Bronchial epithelial cell (primary cell): ENCODE measurements at regions not wholly inside any gene's neighbourhood (a gene's known extent, or its start where the extent isn't known, plus 50 kb on each side); places are given as distances from the start of the nearest gene placed in this dataset.
A peak's percentile ranks its signal among the peaks of the same experiment; 100 is the strongest.

Source experiments
- DNase-seq: peaks from one replicate; pipeline ENCODE4 v3.0.0-alpha.2; 2010; ENCODE audit warnings: low read depth
- FAIRE-seq: peaks from 2 replicates; lab custom pipeline; 2011; peaks lifted over from hg19 to GRCh38; lab: Jason Lieb, UNC
- H3K27me3 ChIP-seq: 2 replicates; pipeline ENCODE4 v1.5.1; 2011; ENCODE audit warnings: low read length; ENCODE audit not compliant: control insufficient read depth, insufficient read depth
- H3K36me3 ChIP-seq: 2 replicates; pipeline ENCODE4 v1.5.1; 2011; ENCODE audit warnings: low read length; ENCODE audit not compliant: control insufficient read depth, insufficient read depth
- H3K4me3 ChIP-seq: 2 replicates; pipeline ENCODE4 v1.5.1; 2011; ENCODE audit warnings: mild to moderate bottlenecking, low read depth, low read length, control low read depth
- CTCF ChIP-seq: IDR thresholded peaks from 2 replicates; pipeline ENCODE4 v1.5.1; 2011; ENCODE audit warnings: mild to moderate bottlenecking, moderate library complexity, low read length, control low read depth, inconsistent platforms; ENCODE audit not compliant: insufficient read depth, severe bottlenecking

GRCh38 chr2:236980961-236981360, 104.7 kb upstream of the COPS8 start:
- DNase-seq (peak; percentile 84), FAIRE-seq (no peak)
- Histone ChIP-seq H3K4me3 (no peak overlapping the region), H3K36me3 (no peaks in the 10 kb centered on the region), H3K27me3 (no peaks in the 10 kb centered on the region)
- no peak for TF ChIP-seq CTCF

- no peak for TF ChIP-seq CTCF
- FAIRE-seq (no peak), DNase-seq (no peak)
- no peaks in the 10 kb centered on the region for H3K36me3 ChIP-seq
- no peaks in the 10 kb centered on the region for H3K27me3 ChIP-seq
- no peak overlapping the region for H3K4me3 ChIP-seq
These were observed 103.8 kb upstream of the COPS8 start for GRCh38 chr2:236981701-236982485.

- no peaks in the 10 kb centered on the region for H3K27me3 ChIP-seq
- H3K36me3 ChIP-seq: no peaks in the 10 kb centered on the region
- FAIRE-seq: no peak
- TF ChIP-seq CTCF: no peak
- no peak for DNase-seq
- H3K4me3 ChIP-seq: no peak overlapping the region
These were observed 102.8 kb upstream of the COPS8 start for GRCh38 chr2:236982693-236983455.

GRCh38 chr2:236984046-236984445, 101.6 kb upstream of the COPS8 start:
- no peak overlapping the region for H3K4me3 ChIP-seq
- no peak for TF ChIP-seq CTCF
- peak; percentile 68 for DNase-seq
- no peaks in the 10 kb centered on the region for H3K27me3 ChIP-seq
- H3K36me3 ChIP-seq: no peaks in the 10 kb centered on the region
- FAIRE-seq: no peak

GRCh38 chr2:236985761-236986339, 99.8 kb upstream of the COPS8 start:
- Histone ChIP-seq H3K27me3 (no peaks in the 10 kb centered on the region), H3K4me3 (no peak overlapping the region), H3K36me3 (no peaks in the 10 kb centered on the region)
- FAIRE-seq (no peak), DNase-seq (peak; percentile 67)
- TF ChIP-seq CTCF: no peak
